CD4-positive, alpha-beta memory T cell (primary cell): ENCODE measurements at regions not wholly inside any gene's neighbourhood (a gene's known extent, or its start where the extent isn't known, plus 50 kb on each side); places are given as distances from the start of the nearest gene placed in this dataset.
"Not testable (repeated sequence)": the region's sequence is repeated elsewhere in the genome, so short reads cannot be mapped to it uniquely, and the experiment has no call there.

Experiments used
- CTCF ChIA-PET: fragments of 350-600 bp; sonication (Branson Sonifier 250); formaldehyde crosslinking; loops from one replicate; lab custom pipeline; 2021; ENCODE audit warnings: inconsistent platforms; ENCODE audit not compliant: partially characterized antibody; lab: Charles Lee
- POLR2A ChIA-PET: fragments of 350-600 bp; sonication (Branson Sonifier 250); formaldehyde crosslinking; loops from one replicate; lab custom pipeline; 2021; ENCODE audit not compliant: partially characterized antibody; lab: Charles Lee
- DNase-seq, 5 donors: peaks; one replicate each; pipeline versions ENCODE4 v3.0.0 to v3.0.0-alpha.2; 2020 to 2022; ENCODE audit warnings: mixed read lengths in 1 of 5
- H3K27ac ChIP-seq: one replicate; pipeline ENCODE4 v1.7.0; 2013; ENCODE audit warnings: low read depth, low read length
- H3K27me3 ChIP-seq: 2 replicates; pipeline ENCODE4 v1.7.0; 2013; ENCODE audit warnings: mild to moderate bottlenecking, low read length, moderate library complexity; ENCODE audit not compliant: insufficient read depth
- H3K36me3 ChIP-seq: 2 replicates; pipeline ENCODE4 v1.7.0; 2013; ENCODE audit warnings: mild to moderate bottlenecking, low read length, moderate library complexity; ENCODE audit not compliant: insufficient read depth
- H3K4me1 ChIP-seq: 2 replicates; pipeline ENCODE4 v1.7.0; 2013; ENCODE audit warnings: mild to moderate bottlenecking, low read length, moderate library complexity; ENCODE audit not compliant: insufficient read depth
- H3K4me3 ChIP-seq, 2 donors: one replicate each; pipeline ENCODE4 v1.7.0; 2013; ENCODE audit warnings: low read length in 2 of 2, mild to moderate bottlenecking in 1 of 2
- H3K9me3 ChIP-seq, 2 donors: one replicate each; pipeline ENCODE4 v1.7.0; 2013; ENCODE audit warnings: low read length in 2 of 2, control low read depth in 1 of 2; ENCODE audit not compliant: control insufficient read depth in 1 of 2
- H3K27ac Mint-ChIP-seq, 7 donors: one replicate each; pipeline ENCODE4 v1.8.0; 2020 to 2021; ENCODE audit warnings: mixed read lengths in 7 of 7, mild to moderate bottlenecking in 6 of 7, inconsistent platforms in 3 of 7, moderate library complexity in 3 of 7
- H3K27me3 Mint-ChIP-seq, 2 donors: one replicate each; pipeline ENCODE4 v1.8.0; 2020 to 2021; ENCODE audit warnings: mixed read lengths in 2 of 2
- H3K36me3 Mint-ChIP-seq, 2 donors: one replicate each; pipeline ENCODE4 v1.8.0; 2020 to 2021; ENCODE audit warnings: mixed read lengths in 2 of 2, inconsistent platforms in 1 of 2, mild to moderate bottlenecking in 1 of 2
- H3K4me1 Mint-ChIP-seq, 4 donors: one replicate each; pipeline ENCODE4 v1.8.0; 2020 to 2021; ENCODE audit warnings: mixed read lengths in 4 of 4, mild to moderate bottlenecking in 1 of 4
- H3K4me3 Mint-ChIP-seq, 8 donors: one replicate each; pipeline ENCODE4 v1.8.0; 2020 to 2021; ENCODE audit warnings: mixed read lengths in 8 of 8, mild to moderate bottlenecking in 7 of 8, moderate library complexity in 6 of 8, inconsistent platforms in 3 of 8
- H3K9me3 Mint-ChIP-seq, 8 donors: one replicate each; pipeline ENCODE4 v1.8.0; 2020 to 2021; ENCODE audit warnings: mixed read lengths in 8 of 8, mild to moderate bottlenecking in 5 of 8, inconsistent platforms in 3 of 8, moderate library complexity in 1 of 8
- intact Hi-C: fragments of 100-400 bp; cut with micrococcal nuclease; formaldehyde crosslinking; loops from one replicate; pipeline ENCODE4 v1.15.1; 2023

DNA sequence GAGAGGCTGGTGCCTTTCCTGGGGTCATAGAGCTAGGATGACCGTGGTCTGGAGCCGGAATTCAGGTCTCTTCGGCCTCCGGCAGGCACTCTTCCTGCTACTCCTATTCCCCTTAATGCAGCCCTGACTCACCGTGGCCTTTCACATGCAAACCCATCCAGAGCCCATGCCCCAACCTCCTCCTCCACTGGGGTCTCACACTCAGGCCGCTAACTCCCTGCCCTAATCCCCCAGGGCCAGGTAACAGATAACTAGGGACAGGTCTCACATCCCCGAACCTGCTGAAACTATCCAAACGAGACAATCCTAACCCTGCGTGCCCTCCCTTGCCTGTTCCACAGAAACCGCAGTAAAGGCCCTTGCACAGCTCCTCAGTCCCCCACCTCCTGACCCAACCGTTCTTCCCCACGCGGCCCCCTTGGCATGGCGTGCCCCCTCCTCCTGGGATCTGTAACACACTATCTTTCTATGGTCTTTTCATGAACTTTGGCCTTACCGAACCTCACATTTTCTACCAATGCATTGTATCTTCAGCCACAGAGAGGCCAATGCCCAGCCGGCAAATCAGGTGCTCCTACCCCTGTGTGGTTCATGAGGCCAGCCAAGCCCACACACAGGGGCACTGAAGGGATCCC lies 245.4 kb upstream of the EXOC2 start:
- Histone ChIP-seq H3K27ac (no peak overlapping the region), H3K36me3 (no peaks in the 10 kb centered on the region), H3K9me3 (no peaks in the 10 kb centered on the region), H3K27me3 (no peaks in the 10 kb centered on the region), H3K4me1 (no peaks in the 10 kb centered on the region), H3K4me3 (no peak overlapping the region)
- no peak for DNase-seq
- CTCF ChIA-PET, result no interaction called here
- POLR2A ChIA-PET, result no interaction called here
- no peak overlapping the region for H3K27ac Mint-ChIP-seq
- H3K4me3 Mint-ChIP-seq, result no peak overlapping the region
- H3K27me3 Mint-ChIP-seq, result peaks cover 7 to 10% of the 10 kb centered on the region in 2 donors
- peaks cover 0 to 3% (median 0%) of the 10 kb centered on the region in 8 donors for H3K9me3 Mint-ChIP-seq
- intact Hi-C loops, result no loop called here
- no peaks in the 10 kb centered on the region for H3K36me3 Mint-ChIP-seq
- H3K4me1 Mint-ChIP-seq, result no peaks in the 10 kb centered on the region

DNA sequence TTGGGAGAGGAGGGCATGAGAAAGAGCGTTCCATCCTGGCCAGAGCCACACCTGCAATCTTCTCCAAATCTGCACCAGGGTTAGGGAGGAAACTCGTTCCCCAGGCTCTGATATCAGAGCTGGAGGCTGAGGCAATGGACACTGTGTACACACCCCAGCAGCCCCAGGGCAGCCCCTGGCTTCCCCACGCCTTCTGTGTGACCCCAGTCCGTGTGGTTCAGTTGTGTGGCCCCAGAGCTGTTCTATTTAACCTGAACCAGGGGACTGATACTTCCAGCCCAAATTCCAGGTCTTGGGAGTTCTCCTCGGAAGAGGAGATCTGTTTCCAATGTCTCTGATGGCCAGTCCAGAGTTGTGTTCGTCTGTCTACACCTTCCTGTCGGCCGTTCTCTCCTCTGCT lies 242.6 kb upstream of the EXOC2 start:
- H3K27me3 Mint-ChIP-seq, result peaks cover 3 to 7% of the 10 kb centered on the region in 2 donors
- H3K4me3 Mint-ChIP-seq, result no peak overlapping the region
- peaks cover 0 to 4% (median 0%) of the 10 kb centered on the region in 8 donors for H3K9me3 Mint-ChIP-seq
- no peak for DNase-seq
- H3K36me3 Mint-ChIP-seq, result no peaks in the 10 kb centered on the region
- H3K27ac Mint-ChIP-seq, result no peak overlapping the region
- Histone ChIP-seq H3K36me3 (no peaks in the 10 kb centered on the region), H3K27me3 (no peaks in the 10 kb centered on the region), H3K4me3 (no peak overlapping the region), H3K4me1 (no peaks in the 10 kb centered on the region), H3K27ac (no peak overlapping the region), H3K9me3 (no peaks in the 10 kb centered on the region)
- ChIA-PET POLR2A (no interaction called here), CTCF (no interaction called here)
- intact Hi-C loops, result no loop called here
- no peaks in the 10 kb centered on the region for H3K4me1 Mint-ChIP-seq

DNA sequence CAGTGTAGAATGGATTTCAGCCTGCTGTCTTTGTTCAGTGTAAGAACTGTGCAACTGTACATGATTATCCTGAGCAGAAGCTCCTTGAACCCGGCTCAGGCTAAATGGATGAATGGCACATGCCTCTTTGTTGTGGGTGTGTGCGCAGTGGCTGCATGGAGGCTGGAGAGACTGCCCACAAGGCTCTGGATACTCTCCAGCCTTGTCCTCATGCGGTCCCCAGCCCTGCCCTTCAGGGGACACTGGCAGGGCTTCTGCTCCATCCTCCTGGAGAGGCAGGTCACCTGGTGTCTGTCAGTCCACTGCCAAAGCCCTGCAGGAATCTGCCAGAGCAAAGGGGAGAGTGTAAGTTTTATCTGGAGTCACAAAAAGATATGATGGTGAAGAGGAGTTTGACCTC lies 241.7 kb upstream of the EXOC2 start:
- H3K4me3 ChIP-seq, result no peak overlapping the region
- no peaks in the 10 kb centered on the region for H3K27me3 ChIP-seq
- Mint-ChIP-seq H3K9me3 (peaks cover 0 to 4% (median 0%) of the 10 kb centered on the region in 8 donors), H3K4me3 (no peak overlapping the region), H3K27me3 (peaks cover 3 to 9% of the 10 kb centered on the region in 2 donors), H3K4me1 (no peaks in the 10 kb centered on the region), H3K36me3 (no peaks in the 10 kb centered on the region), H3K27ac (no peak overlapping the region)
- intact Hi-C loops, result no loop called here
- no peaks in the 10 kb centered on the region for H3K9me3 ChIP-seq
- no peaks in the 10 kb centered on the region for H3K36me3 ChIP-seq
- ChIA-PET POLR2A (no interaction called here), CTCF (no interaction called here)
- H3K27ac ChIP-seq, result no peak overlapping the region
- no peak for DNase-seq
- no peaks in the 10 kb centered on the region for H3K4me1 ChIP-seq

DNA sequence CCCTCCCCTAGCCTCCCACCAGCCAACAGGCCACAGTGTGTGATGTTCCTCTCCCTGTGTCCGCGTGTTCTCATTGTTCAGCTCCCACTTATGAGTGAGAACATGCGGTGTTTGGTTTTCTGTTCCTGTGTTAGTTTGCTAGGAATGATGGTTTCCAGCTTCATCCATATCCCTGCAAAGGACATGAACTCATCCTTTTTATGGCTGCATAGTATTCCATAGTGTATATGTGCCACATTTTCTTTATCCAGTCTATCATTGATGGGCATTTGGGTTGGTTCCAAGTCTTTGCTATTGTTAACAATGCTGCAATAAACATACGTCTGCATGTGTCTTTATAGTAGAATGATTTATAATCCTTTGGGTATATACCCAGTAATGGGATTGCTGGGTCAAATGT lies 239.0 kb upstream of the EXOC2 start:
- H3K4me1 Mint-ChIP-seq, H3K27me3 ChIP-seq, H3K27ac ChIP-seq, H3K4me1 ChIP-seq, H3K9me3 Mint-ChIP-seq, CTCF ChIA-PET, H3K4me3 ChIP-seq, POLR2A ChIA-PET, H3K4me3 Mint-ChIP-seq, H3K36me3 ChIP-seq, H3K9me3 ChIP-seq, DNase-seq, H3K27ac Mint-ChIP-seq, intact Hi-C loops, H3K36me3 Mint-ChIP-seq: not testable (repeated sequence)
- H3K27me3 Mint-ChIP-seq, result peaks cover 5 to 11% of the 10 kb centered on the region in 2 donors

DNA sequence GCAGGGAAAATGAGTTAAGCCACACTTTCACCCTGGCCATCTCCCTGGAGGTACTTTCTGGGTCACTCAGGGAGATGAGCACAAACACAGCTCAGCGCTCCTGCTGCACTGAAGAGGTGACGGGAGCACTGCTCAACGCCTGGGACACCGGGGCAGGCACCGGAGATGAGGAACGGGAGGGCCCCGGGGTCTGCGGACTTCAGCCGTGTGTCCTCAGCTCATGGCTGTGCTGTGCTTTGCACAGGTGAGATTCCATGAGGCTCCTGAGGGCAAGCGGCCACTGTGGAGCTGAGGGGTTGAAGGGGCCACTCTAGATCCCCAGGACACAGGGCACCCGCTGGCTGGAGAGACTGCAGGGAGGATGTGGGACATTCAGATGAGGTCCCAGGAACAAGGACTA lies 234.2 kb upstream of the EXOC2 start:
- Mint-ChIP-seq H3K4me3 (no peak overlapping the region), H3K4me1 (no peaks in the 10 kb centered on the region), H3K27ac (no peak overlapping the region), H3K36me3 (no peaks in the 10 kb centered on the region), H3K9me3 (peaks cover 0 to 14% (median 6%) of the 10 kb centered on the region in 8 donors), H3K27me3 (peaks cover 12 to 18% of the 10 kb centered on the region in 2 donors)
- ChIA-PET POLR2A (no interaction called here), CTCF (no interaction called here)
- Histone ChIP-seq H3K4me1 (no peaks in the 10 kb centered on the region), H3K4me3 (no peak overlapping the region), H3K9me3 (no peaks in the 10 kb centered on the region), H3K27ac (no peak overlapping the region), H3K36me3 (no peaks in the 10 kb centered on the region), H3K27me3 (no peaks in the 10 kb centered on the region)
- intact Hi-C loops, result no loop called here
- DNase-seq, result no peak

DNA sequence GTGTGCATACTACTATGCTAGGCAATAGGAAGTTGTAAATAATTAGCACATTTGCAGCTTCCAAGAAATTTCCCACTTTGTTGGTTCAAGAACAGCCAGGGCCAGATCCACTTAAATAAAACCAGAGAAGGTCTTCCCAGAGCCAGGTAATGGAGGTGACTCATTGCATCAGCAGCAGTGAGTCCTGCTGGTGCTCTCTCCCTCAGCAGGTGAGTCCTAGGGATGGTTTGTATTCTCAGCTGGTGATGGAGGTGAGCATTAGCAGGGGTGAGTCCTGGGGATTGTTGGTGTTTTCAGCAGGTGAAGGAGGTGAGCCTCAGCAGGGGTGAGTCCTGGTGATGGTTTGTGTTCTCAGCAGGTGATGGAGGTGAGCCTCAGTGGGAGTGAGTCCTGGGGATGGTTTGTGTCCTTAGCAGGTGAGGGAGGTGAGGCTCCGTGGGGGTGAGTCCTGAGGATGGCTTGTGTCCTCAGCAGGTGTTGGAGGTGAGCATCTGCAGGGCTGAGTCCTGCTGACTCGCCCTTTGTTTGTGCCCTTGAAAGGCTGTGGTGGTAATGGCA lies 232.8 kb upstream of the EXOC2 start:
- DNase-seq, result no peak
- ChIA-PET POLR2A (no interaction called here), CTCF (no interaction called here)
- Histone ChIP-seq H3K27ac (no peak overlapping the region), H3K27me3 (no peaks in the 10 kb centered on the region), H3K36me3 (no peaks in the 10 kb centered on the region), H3K4me1 (no peaks in the 10 kb centered on the region), H3K4me3 (no peak overlapping the region), H3K9me3 (no peaks in the 10 kb centered on the region)
- intact Hi-C loops, result no loop called here
- no peak overlapping the region for H3K4me3 Mint-ChIP-seq
- H3K27me3 Mint-ChIP-seq, result peaks cover 12 to 18% of the 10 kb centered on the region in 2 donors
- H3K9me3 Mint-ChIP-seq, result peaks cover 0 to 21% (median 12%) of the 10 kb centered on the region in 8 donors
- no peak overlapping the region for H3K27ac Mint-ChIP-seq
- H3K4me1 Mint-ChIP-seq, result no peaks in the 10 kb centered on the region
- H3K36me3 Mint-ChIP-seq, result no peaks in the 10 kb centered on the region

DNA sequence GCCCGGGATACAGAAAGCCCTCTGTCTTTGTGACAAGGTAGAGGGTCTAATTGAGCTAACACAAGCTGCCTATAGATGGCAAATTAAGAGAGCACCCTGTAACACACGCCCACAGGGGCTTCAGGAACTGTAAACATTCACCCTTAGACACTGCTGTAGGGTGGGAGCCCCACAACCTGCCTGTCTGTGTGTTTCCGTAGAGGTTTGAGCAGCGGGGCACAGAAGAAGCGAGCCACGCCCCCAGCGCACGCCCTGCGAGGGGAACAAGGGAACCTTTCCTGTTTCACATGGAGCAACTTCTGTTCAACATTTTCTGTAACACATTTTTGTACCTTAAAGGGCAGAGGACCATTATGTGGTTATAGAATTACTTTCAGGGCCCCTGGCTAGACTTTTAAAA lies 231.7 kb upstream of the EXOC2 start:
- Histone ChIP-seq H3K36me3 (no peaks in the 10 kb centered on the region), H3K4me1 (no peaks in the 10 kb centered on the region), H3K27me3 (no peaks in the 10 kb centered on the region), H3K9me3 (no peaks in the 10 kb centered on the region), H3K4me3 (no peak overlapping the region), H3K27ac (no peak overlapping the region)
- CTCF ChIA-PET, result no interaction called here
- intact Hi-C loops, result no loop called here
- DNase-seq, result no peak
- Mint-ChIP-seq H3K4me1 (no peaks in the 10 kb centered on the region), H3K4me3 (no peak overlapping the region), H3K36me3 (no peaks in the 10 kb centered on the region), H3K9me3 (peaks cover 0 to 30% (median 16%) of the 10 kb centered on the region in 8 donors), H3K27me3 (peaks cover 10 to 18% of the 10 kb centered on the region in 2 donors), H3K27ac (no peak overlapping the region)
- POLR2A ChIA-PET, result no interaction called here
